Fibroblast of lung (primary cell): ENCODE measurements at regions not wholly inside any gene's neighbourhood (a gene's known extent, or its start where the extent isn't known, plus 50 kb on each side); places are given as distances from the start of the nearest gene placed in this dataset.
A peak's percentile ranks its signal among the peaks of the same experiment; 100 is the strongest.
"Not testable (repeated sequence)": the region's sequence is repeated elsewhere in the genome, so short reads cannot be mapped to it uniquely, and the experiment has no call there.

Source experiments
- DNase-seq, 2 donors: peaks; one replicate each; pipeline versions ENCODE4 v3.0.0 to v3.0.0-alpha.2; 2010; ENCODE audit warnings: low read depth in 2 of 2
- H2AFZ ChIP-seq: 2 replicates; pipeline ENCODE4 v1.5.1; 2012; ENCODE audit warnings: low read length, control low read depth, inconsistent platforms
- H3K27ac ChIP-seq: 2 replicates; pipeline ENCODE4 v1.5.1; 2011; ENCODE audit warnings: low read length, control low read depth; ENCODE audit not compliant: insufficient read depth
- H3K27me3 ChIP-seq: 2 replicates; pipeline ENCODE4 v1.5.1; 2011; ENCODE audit warnings: mild to moderate bottlenecking, low read length; ENCODE audit not compliant: control insufficient read depth, insufficient read depth
- H3K36me3 ChIP-seq: 2 replicates; pipeline ENCODE4 v1.5.1; 2011; ENCODE audit warnings: low read length; ENCODE audit not compliant: control insufficient read depth, insufficient read depth
- H3K4me1 ChIP-seq: 2 replicates; pipeline ENCODE4 v1.5.1; 2011; ENCODE audit warnings: low read length; ENCODE audit not compliant: control insufficient read depth, insufficient read depth; ENCODE audit errors: extremely low read depth
- H3K4me2 ChIP-seq: 2 replicates; pipeline ENCODE4 v1.5.1; 2011; ENCODE audit warnings: low read length, control low read depth; ENCODE audit not compliant: insufficient read depth; ENCODE audit errors: extremely low read depth
- H3K4me3 ChIP-seq, 4 experiments: fragments of 200-600 bp in 1 of 4; sonication (generic) in 1 of 4; replicated peaks in 1 of 4; 2 replicates each; pipeline ENCODE4 v1.5.1; 2011 to 2016; ENCODE audit warnings: low read length in 4 of 4, low read depth in 3 of 4, mild to moderate bottlenecking in 3 of 4, control low read depth in 2 of 4, inconsistent platforms in 1 of 4, mixed read lengths in 1 of 4; ENCODE audit not compliant: insufficient read depth in 1 of 4; ENCODE audit errors: control extremely low read depth in 1 of 4
- H3K79me2 ChIP-seq: 2 replicates; pipeline ENCODE4 v1.5.1; 2012; ENCODE audit warnings: mild to moderate bottlenecking, low read length, inconsistent platforms; ENCODE audit not compliant: control insufficient read depth, insufficient read depth
- H3K9ac ChIP-seq: 2 replicates; pipeline ENCODE4 v1.5.1; 2011; ENCODE audit warnings: mild to moderate bottlenecking, low read length, control low read depth; ENCODE audit not compliant: insufficient read depth
- H3K9me3 ChIP-seq: 2 replicates; pipeline ENCODE4 v1.5.1; 2012; ENCODE audit warnings: low read depth, low read length; ENCODE audit not compliant: control insufficient read depth, insufficient read depth
- H4K20me1 ChIP-seq: 2 replicates; pipeline ENCODE4 v1.5.1; 2011; ENCODE audit warnings: low read length; ENCODE audit not compliant: control insufficient read depth, insufficient read depth; ENCODE audit errors: extremely low read depth
- EZH2 ChIP-seq: IDR thresholded peaks from 2 replicates; pipeline ENCODE4 v1.5.1; 2012; ENCODE audit warnings: low read length, control low read depth, mild to moderate bottlenecking; ENCODE audit errors: missing control alignments
- TF ChIP-seq, protein P1 (sequence below), 2 donors: IDR thresholded peaks in 1 of 2; conservative IDR thresholded peaks in 1 of 2; 1 replicate in 1 of 2; 2 replicates in 1 of 2; pipeline ENCODE4 v1.5.1; 2011 to 2012; ENCODE audit warnings: low read length in 2 of 2, control low read depth in 1 of 2, inconsistent platforms in 1 of 2, low read depth in 1 of 2, mild to moderate bottlenecking in 1 of 2

DNA sequence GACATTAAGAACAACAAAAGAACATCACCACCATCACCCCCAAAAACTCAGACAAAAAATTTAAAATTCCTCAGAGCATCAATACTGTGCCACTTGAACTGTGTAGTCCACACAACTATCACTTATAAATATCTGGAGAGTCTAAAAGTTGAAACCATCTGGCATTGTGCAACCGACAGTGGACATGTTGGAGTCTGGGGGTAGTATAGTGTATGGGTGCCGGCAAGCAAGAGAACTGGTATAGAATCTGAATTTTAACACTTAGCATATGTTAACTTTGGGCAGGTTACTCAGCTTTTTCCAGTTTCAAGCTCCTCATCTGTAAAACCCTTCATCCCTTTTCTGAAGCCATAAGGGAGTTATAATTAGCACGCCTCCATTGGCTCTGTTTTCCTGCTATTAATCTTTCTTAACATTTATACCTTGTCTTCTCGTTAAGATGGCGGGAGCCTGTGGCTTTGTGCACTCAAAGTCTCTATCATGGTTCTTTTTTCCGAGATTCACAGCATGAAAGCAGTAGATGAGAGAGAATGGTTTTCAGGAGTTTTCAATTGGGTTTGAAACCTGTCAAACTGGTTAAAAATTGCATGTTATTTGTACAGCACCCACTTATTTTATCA, 255.7 kb upstream of the TBL1XR1 start:
- H3K36me3 ChIP-seq: no peaks in the 10 kb centered on the region
- no peak for DNase-seq
- peaks cover 2% of the 10 kb centered on the region for H3K4me1 ChIP-seq
- no peak overlapping the region for H3K9ac ChIP-seq
- H3K27me3 ChIP-seq: no peaks in the 10 kb centered on the region
- peak overlapping the region; percentile 38 for H3K27ac ChIP-seq
- H3K79me2 ChIP-seq: no peaks in the 10 kb centered on the region
- no peaks in the 10 kb centered on the region for H4K20me1 ChIP-seq
- no peak overlapping the region for H3K4me3 ChIP-seq
- H2AFZ ChIP-seq: no peak overlapping the region
- no peak overlapping the region for H3K4me2 ChIP-seq
- TF ChIP-seq, protein P1, sequence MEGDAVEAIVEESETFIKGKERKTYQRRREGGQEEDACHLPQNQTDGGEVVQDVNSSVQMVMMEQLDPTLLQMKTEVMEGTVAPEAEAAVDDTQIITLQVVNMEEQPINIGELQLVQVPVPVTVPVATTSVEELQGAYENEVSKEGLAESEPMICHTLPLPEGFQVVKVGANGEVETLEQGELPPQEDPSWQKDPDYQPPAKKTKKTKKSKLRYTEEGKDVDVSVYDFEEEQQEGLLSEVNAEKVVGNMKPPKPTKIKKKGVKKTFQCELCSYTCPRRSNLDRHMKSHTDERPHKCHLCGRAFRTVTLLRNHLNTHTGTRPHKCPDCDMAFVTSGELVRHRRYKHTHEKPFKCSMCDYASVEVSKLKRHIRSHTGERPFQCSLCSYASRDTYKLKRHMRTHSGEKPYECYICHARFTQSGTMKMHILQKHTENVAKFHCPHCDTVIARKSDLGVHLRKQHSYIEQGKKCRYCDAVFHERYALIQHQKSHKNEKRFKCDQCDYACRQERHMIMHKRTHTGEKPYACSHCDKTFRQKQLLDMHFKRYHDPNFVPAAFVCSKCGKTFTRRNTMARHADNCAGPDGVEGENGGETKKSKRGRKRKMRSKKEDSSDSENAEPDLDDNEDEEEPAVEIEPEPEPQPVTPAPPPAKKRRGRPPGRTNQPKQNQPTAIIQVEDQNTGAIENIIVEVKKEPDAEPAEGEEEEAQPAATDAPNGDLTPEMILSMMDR (conservative IDR thresholded peaks at IDR 0.05 in 1 of 2, IDR thresholded peaks at IDR 0.05 in 1 of 2; ENCODE audit: low read depth in 1 of 2, low read length in 2 of 2): no peak
- no peak for TF ChIP-seq EZH2
- no peaks in the 10 kb centered on the region for H3K9me3 ChIP-seq

DNA sequence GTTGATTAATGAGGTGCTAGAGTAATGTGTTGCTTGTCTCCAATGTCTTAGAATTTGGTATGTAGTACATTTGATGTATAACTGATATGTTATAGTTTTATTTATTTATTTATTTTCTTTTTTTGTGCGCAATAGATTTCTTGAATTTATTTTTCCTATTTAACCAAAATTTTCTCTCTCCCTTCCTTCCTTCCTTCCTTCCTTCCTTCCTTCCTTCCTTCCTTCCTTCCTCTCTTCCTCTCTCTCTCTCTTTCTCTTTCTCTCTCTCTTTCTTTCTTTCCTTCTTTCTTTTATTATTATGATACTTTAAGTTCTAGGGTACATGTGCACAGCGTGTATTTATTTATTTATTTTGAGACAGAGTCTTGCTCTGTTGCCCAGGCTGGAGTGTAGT, 256.2 kb upstream of the TBL1XR1 start:
- Histone ChIP-seq H3K79me2 (no peaks in the 10 kb centered on the region), H3K27ac (no peak overlapping the region), H4K20me1 (no peaks in the 10 kb centered on the region), H3K4me3 (no peak overlapping the region), H3K9ac (no peak overlapping the region), H2AFZ (no peak overlapping the region), H3K36me3 (no peaks in the 10 kb centered on the region), H3K27me3 (no peaks in the 10 kb centered on the region), H3K4me2 (no peak overlapping the region), H3K9me3 (no peaks in the 10 kb centered on the region), H3K4me1 (peaks cover 2% of the 10 kb centered on the region)
- TF ChIP-seq EZH2: no peak
- TF ChIP-seq, protein P1 (conservative IDR thresholded peaks at IDR 0.05 in 1 of 2, IDR thresholded peaks at IDR 0.05 in 1 of 2; ENCODE audit: low read depth in 1 of 2, low read length in 2 of 2): no peak
- no peak for DNase-seq

DNA sequence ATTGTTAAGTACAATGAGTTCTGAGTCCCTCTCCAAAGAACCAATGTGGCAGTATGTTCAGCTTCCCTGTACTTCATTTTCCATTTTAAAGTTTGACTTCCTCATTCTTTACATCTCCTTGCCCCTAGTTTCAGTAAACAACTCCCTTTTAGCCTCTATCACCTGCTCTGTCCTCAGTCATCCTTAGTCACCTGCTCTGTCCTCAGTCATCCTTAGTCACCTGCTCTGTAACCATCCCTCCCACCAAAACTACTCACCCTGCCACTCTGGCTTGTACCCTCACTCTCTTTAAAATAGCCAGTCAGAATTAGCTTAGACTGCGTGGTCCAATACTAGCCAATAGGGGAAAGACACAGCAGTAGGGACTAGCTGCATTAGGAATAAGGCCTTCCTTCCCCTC, 259.9 kb upstream of the TBL1XR1 start:
- not testable (repeated sequence) for H3K9me3 ChIP-seq, DNase-seq, H2AFZ ChIP-seq, H3K4me2 ChIP-seq, H3K36me3 ChIP-seq, H3K9ac ChIP-seq, H4K20me1 ChIP-seq, H3K4me1 ChIP-seq, H3K27ac ChIP-seq, H3K79me2 ChIP-seq, H3K27me3 ChIP-seq, H3K4me3 ChIP-seq
